ENCODE measurements at regions not wholly inside any gene's neighbourhood (a gene's known extent, or its start where the extent isn't known, plus 50 kb on each side); places are given as distances from the start of the nearest gene placed in this dataset.
"Not testable (repeated sequence)": the region's sequence is repeated elsewhere in the genome, so short reads cannot be mapped to it uniquely, and the experiment has no call there.

- DNase-seq: no peak
Measured at GRCh38 chr22:49657275-49657973, 170.2 kb downstream of the BRD1 start.

- DNase-seq: not testable (repeated sequence)
Measured at GRCh38 chr22:49656883-49657274, 170.8 kb downstream of the BRD1 start.

GRCh38 chr22:49656291-49656851, 171.3 kb downstream of the BRD1 start:
- no peak for DNase-seq

- DNase-seq: no peak
Measured at GRCh38 chr22:49655168-49655812, 172.4 kb downstream of the BRD1 start.

- no peak for DNase-seq
Measured at GRCh38 chr22:49650336-49651241, 177.1 kb downstream of the BRD1 start.

- DNase-seq: no peak
Measured at GRCh38 chr22:49649166-49650068, 178.3 kb downstream of the BRD1 start.

DNA sequence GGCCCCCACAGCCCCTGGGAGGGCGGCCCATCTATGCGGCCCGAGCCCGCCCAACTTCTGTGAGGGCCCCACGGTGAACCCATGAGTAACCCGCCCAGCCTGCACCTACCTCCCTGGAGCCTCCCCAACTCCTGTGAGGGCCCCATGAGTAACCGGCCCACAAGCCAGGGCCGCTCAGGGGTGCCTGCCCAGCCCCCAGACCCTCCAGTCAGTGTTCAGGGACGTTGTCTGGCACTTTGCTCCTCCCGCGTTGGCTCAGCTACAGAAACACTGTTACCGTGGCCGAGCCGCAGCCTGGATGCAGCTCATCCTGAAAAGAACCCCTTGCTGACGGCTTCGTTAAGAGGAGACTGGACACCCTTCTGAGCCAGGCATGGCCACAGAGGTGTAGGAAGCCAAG, 179.6 kb downstream of the BRD1 start:
- no peak for DNase-seq

DNA sequence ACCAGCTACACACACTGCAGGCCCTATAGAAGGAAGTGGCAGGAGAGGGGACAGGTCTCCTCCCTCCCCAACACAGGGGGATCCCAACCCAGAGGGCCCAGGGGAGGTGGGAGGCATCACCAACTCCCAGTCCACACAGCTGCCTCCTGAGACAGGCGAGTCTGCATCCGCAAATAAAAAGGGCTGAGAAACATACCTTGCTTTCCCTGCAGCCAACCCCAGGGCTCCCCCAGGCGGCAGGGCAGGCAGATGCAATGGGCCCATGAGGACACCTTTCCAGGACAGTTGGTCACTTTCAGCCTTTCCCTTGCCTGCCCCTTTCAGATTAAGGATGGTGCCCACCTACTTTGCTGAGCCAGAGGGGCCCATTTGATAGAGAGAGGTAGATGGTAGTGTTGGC, 180.0 kb downstream of the BRD1 start:
- DNase-seq: no peak

- DNase-seq: no peak
Measured at GRCh38 chr22:49646876-49647275, 180.8 kb downstream of the BRD1 start.

GRCh38 chr22:49645791-49646550, 181.7 kb downstream of the BRD1 start:
- DNase-seq: no peak

- no peak for DNase-seq
Measured at GRCh38 chr22:49645257-49645656, 182.4 kb downstream of the BRD1 start.

- no peak for DNase-seq
Measured at GRCh38 chr22:49643998-49644397, 183.7 kb downstream of the BRD1 start.

GRCh38 chr22:49643466-49643865, 184.2 kb downstream of the BRD1 start:
- DNase-seq: no peak

DNA sequence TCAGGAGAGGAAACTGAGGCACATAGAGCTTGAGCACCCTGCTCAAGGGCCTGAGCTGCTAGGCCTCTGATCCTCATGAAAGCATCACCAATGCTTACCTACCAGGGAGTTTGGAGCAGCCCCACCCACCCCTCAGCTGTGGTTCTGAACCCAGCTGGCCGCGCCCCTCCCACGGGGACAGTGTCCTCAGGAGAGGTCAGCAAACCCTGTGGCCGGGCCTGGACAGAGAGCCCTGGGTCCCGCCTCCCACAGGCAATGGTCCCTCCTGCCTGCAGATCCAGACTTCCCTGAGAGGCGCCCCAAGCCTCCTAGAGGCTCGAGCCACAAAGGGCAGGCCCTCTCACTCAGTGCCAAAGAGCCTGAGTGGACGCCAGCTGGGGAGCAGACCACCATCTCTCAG, 184.9 kb downstream of the BRD1 start:
- DNase-seq: no peak

DNA sequence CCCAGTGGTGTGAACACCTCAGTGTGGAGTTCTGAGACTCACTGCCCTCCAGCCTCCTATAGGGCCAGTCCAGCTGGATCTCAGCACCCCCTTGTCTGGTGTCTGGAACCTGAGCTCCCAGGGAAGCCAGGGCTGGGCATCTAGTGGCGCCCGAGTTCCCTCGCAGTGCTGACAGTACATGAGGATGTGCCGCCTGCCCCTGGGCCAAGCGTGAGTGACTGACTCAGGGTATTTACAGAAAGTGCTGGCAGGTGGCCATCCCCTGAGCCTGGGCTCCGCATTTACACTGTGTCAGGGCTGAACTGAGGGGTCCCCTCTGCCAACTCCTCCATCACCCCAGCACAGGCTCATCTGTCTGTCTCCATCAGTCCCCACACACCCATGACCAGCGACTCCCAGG, 185.3 kb downstream of the BRD1 start:
- no peak for DNase-seq

GRCh38 chr22:49641770-49642313, 185.8 kb downstream of the BRD1 start:
- DNase-seq: no peak

DNA sequence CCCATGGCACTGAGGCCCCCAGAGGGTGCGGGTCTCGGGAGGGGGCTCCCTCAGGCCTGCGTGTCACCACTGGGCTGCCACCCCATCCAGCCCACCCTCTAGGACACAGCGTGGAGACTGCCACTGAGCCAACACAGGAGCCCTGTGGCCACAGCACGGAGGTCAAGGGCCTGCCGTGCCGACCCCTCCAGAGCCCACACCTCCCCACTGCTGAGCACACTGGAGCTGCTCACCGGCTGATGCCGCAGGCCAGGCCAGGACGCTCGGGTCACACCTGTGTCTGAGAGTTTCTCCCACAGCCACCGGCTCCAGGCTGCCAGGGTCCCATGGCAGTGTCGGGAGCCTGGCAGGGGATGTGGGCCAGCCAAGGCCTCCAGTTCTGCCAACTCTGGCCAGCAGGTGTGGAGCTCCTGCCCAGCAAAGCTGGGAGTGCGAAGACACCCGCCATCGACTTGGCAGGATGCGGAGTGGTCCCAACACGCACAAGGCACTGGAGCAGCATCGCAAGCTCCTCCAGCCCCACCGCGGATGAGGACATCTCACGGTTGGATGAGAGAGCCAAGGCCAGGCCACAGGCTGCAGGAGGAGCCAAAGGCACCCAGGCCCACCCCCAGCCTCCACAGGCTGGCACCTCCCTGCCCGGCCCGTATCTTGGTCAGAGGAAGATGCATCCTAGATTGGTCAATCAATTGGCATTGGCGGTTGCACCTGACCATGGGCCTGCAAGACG, 187.1 kb downstream of the BRD1 start:
- no peak for DNase-seq

DNA sequence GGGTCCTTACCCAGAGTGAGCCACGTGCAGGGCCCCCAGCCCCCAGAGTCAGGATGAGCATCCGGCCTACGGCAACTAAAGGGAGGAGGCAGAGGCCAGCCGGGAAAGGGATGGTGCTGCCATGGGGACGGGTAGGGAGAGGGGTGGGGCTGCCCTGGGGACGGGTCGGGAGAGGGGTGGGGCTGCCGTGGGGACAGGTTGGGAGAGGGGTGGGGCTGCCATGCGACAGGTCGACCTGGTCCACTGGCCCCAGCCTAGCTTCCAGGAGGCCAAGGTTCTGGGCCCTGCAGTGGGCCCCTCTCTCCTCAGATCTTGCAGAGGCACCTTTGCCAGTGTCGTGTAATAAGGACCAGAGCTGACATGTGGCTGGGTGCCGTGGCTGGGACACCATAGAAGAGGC, 187.7 kb downstream of the BRD1 start:
- no peak for DNase-seq

- no peak for DNase-seq
Measured at GRCh38 chr22:49638788-49639187, 188.9 kb downstream of the BRD1 start.

- DNase-seq: no peak
Measured at GRCh38 chr22:49638001-49638400, 189.7 kb downstream of the BRD1 start.

Data from 8988T (cell line).